ENCODE measurements at regions not wholly inside any gene's neighbourhood (a gene's known extent, or its start where the extent isn't known, plus 50 kb on each side); places are given as distances from the start of the nearest gene placed in this dataset.

DNA sequence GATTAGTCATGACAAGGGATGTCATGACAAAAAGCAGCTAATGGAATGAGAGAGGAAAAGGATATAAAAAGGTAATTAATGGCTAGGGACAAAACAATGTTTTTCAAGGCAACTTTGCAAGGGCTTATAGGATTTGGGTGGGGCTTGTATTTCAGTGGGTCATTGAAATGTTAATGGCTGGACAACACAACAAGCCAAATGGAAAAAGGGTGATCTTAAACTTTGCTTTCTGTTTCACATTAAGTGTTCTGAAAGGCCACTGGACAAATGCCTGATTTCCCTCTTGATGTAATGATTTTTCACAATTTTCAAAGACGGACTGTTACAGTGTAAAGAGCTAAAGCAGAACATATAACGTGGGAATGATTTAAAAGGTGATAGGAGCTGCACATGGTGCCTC, 345.0 kb downstream of the TUSC7 start:
- TF ChIP-seq, protein P1, sequence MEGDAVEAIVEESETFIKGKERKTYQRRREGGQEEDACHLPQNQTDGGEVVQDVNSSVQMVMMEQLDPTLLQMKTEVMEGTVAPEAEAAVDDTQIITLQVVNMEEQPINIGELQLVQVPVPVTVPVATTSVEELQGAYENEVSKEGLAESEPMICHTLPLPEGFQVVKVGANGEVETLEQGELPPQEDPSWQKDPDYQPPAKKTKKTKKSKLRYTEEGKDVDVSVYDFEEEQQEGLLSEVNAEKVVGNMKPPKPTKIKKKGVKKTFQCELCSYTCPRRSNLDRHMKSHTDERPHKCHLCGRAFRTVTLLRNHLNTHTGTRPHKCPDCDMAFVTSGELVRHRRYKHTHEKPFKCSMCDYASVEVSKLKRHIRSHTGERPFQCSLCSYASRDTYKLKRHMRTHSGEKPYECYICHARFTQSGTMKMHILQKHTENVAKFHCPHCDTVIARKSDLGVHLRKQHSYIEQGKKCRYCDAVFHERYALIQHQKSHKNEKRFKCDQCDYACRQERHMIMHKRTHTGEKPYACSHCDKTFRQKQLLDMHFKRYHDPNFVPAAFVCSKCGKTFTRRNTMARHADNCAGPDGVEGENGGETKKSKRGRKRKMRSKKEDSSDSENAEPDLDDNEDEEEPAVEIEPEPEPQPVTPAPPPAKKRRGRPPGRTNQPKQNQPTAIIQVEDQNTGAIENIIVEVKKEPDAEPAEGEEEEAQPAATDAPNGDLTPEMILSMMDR (IDR thresholded peaks at IDR 0.05), result no peak
- no peak for TF ChIP-seq EP300 (IDR thresholded peaks at IDR 0.05)
- no peak for TF ChIP-seq POLR2A (IDR thresholded peaks at IDR 0.05)
